Occipital lobe (tissue), 1 donor: ENCODE measurements at regions not wholly inside any gene's neighbourhood (a gene's known extent, or its start where the extent isn't known, plus 50 kb on each side); places are given as distances from the start of the nearest gene placed in this dataset.

Experiments used
- DNase-seq: peaks from one replicate; lab custom pipeline; 2025; lab: John Stamatoyannopoulos, UW

DNA sequence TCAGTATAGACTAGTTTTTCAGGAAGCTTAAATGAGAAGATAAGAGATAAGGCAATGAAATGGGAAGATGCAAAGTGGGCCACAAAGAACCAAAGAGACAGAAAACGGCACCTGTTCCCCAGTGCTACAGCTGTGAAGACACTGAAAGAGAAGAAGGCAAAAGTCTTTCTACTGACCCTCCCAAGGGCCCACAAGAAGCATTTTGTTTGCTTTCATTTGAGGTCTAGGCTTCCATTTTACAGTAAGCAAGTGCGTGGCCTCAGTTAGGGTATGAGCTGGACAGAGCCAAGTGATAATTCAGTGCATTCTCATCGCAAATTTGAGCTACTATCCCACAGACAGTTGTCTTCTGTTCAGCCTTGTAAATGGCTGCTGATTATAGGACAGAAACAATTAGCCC, 53.4 kb upstream of the STK17B start:
- no peak for DNase-seq

GRCh38 chr2:196225213-196225612, 53.8 kb upstream of the STK17B start:
- no peak for DNase-seq

- no peak for DNase-seq
These were observed 54.8 kb upstream of the STK17B start for GRCh38 chr2:196226058-196226706.

GRCh38 chr2:196226707-196227065, 55.3 kb upstream of the STK17B start:
- no peak for DNase-seq

- no peak for DNase-seq
These were observed 57.6 kb upstream of the STK17B start for GRCh38 chr2:196229013-196229412.

GRCh38 chr2:196230061-196230854, 58.9 kb upstream of the STK17B start:
- no peak for DNase-seq

- DNase-seq, result no peak
These were observed 61.8 kb upstream of the STK17B start for GRCh38 chr2:196233021-196233804.

DNA sequence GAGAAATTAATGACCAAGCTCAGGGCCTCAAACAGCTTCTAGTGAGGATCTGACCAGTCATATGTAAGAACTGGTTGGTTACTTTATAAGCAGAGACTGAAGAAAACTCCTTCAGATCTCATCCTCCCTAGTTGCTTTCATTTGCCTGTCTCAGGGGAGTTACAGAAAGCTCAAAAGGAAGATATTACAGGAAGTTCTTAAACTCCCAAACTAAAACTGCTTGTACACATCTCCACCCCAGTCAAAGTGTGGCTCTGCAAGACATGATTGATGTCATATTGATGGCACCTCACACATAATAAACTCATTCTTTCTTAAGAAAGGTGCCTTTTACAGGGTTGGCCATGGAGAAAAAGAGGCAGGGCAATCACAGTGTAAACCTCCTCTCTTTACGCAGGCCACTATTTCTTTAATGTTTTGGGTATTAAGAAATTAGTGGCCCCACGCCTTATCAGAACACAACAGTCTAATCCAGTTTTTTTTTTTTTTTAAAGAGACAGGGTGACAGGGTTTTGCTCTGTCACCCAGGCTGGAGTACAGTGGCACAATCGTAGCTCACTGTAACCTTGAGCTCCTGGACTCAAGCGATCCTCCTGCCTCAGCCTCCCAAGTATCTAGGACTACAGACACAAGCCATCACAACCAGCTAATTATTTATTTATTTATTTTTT, 62.6 kb upstream of the STK17B start:
- DNase-seq, result no peak

- DNase-seq, result no peak
These were observed 63.3 kb upstream of the STK17B start for GRCh38 chr2:196234672-196235071.

DNA sequence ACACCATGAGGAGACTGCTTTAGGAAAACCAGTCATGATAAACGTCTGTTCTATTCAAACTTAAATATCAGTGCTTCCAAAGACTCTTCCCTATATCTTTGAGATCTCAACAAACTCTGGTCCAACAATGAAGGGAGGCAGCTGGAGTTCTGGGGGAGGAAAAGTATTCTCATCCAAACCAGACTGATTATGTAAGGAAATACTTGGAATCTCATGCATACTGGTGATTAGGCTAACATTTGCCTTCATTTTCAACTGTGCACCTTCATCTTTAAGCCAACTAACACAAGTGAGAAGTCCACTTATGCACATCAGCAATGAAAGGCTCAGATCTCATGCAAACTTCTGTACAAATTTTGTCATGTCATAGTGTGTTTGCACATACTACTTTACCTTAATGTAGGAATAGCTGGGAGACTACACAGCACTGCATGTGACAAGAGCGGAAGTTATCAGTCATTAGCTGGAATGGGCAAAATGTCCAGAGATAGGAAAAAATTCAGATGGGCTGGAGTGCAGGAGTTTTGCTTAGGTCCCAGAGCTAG, 67.5 kb upstream of the STK17B start:
- DNase-seq, result no peak

DNA sequence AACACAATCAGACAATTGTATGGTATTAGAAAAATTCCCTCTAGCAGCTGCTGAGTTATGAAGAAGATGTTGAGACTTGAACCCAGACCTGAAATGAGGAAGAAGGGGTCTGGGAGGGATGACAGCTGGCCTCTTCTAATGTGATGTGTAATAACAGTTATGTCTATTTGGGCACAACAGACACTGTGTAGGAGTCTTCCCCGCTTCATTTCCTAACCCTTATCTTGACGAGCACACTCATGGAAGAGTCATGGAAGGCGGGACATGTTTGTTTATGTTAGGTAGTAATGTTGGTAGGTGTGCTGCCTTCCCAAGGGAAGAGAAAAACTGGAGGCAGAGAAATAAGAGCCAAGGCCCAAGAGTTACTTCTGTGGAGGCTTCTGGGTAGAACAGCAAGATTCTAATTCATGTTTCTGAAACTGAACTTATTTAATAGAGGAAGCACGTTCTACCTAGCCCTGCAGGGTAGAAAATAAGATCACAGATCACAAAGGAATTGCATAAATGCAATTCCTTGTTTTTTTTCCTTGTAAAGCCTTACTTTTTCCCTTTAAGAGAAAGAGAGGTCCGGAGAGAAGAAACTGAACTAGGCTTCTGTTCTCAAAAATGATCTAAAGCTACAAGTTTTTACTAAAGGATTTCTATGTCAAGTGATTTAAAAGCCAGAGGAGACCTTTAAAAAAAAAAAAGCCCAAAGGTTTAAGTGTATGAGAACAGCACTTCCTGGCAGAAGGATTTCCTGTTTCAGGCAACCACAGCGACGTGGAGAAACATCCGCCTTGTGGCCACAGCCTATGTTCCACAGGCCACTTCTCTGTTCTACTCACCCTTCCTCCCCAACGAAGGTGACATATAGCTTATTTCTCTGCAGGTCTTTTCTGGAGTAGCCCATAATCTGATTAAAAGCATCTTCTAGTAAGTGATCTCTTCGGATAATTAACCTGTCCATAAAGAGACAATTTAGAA, 68.5 kb upstream of the STK17B start:
- no peak for DNase-seq

- no peak for DNase-seq
These were observed 69.8 kb upstream of the STK17B start for GRCh38 chr2:196241175-196241574.

GRCh38 chr2:196242131-196242620, 70.8 kb upstream of the STK17B start:
- DNase-seq, result no peak

GRCh38 chr2:196244516-196244915, 73.1 kb upstream of the STK17B start:
- no peak for DNase-seq

DNA sequence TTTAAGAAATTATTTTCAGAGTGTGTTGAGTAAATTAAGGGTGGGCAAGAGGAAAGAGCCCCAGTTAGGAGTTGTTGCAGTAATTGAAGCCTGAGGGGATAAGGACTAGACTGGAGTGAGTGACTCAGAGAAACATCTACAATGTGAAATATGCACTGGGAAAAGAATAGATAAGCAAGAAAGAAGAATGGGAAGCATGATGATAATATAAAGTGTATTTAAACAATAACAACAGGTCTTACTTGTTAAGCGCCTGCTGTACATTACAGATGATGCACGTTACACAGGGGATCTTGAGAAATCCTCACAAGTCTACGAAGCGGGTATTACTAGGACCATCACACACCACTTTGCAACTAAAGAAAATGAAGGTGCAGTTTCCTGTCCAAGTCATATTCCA, 73.6 kb upstream of the STK17B start:
- no peak for DNase-seq

DNA sequence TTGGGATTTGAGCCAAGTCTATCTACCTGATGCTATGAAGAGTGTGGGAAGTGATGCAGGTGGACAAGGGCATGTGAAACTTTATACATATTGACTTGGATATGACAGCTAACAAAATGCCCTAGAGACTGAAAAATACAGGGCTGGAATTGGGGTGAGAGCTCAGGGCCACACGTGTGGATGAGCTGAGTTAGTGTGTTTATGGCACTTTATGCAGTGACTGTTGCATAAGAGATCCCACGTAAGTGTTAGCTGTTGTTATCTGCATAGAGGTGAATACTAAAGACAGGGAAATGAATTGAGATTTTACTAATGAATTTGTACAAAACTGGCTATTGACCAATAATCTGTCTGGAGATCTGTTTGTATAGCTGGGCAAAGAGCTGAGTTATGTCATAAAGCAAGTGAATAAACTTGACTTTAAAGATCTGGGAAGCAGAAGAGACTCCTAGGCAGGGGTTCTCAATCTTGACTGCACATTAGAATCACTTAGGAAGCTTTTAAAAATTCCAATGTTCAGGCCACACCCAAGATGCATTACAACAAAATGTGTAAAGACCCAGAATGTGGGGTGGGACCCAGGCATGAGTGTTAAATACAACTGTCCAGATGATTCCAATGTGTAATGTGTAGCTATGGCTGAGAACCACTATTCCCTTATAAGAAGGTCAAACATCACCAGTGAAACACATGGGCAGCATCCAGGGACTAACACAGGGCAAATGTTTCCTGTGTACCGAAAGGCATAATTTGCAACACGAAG, 74.2 kb upstream of the STK17B start:
- DNase-seq, result no peak

DNA sequence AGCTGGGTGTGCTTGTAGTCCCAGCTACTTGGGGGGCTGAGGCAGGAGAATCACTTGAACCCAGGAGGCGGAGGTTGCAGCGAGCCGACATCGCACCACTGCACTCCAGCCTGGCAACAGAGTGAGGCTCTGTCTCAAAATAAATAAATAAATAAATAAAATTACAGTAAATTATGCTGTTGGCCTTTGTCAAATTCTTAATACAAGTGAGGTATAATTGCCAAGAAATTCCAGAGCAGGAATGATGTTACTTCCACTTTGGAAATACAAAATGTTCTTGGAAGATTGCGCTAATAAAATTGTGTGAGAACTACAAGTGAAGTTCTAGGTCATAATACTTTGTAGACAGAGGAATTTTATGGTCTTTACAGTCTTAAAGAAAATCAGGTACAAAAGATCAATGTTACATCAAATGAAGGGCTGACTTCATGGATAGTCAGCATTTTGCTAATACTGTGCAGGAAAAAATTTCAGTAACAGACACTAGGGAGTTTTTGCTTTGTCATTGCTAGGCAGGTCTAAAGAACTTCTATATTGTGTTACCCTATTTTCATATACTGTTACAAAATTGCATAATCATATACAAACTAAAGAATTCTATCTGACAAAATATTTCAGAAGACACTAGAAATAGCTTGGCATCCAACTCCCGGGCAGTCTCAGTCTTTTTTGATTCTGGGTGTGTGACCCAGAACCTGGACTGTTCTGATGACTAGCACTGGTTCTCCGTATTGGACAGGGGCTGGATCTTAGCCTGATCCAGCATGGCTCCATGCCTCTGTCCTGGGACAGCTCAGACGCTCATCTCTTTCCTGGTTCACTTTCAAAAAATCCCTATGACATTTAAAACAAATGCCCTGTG, 76.0 kb upstream of the STK17B start:
- no peak for DNase-seq

- no peak for DNase-seq
These were observed 76.5 kb upstream of the STK17B start for GRCh38 chr2:196247976-196248280.
